AG08395 (cell line): ENCODE measurements at regions not wholly inside any gene's neighbourhood (a gene's known extent, or its start where the extent isn't known, plus 50 kb on each side); places are given as distances from the start of the nearest gene placed in this dataset.
"Not testable (repeated sequence)": the region's sequence is repeated elsewhere in the genome, so short reads cannot be mapped to it uniquely, and the experiment has no call there.

Experiments
- DNase-seq: peaks from one replicate; pipeline ENCODE4 v3.0.0; 2012; ENCODE audit warnings: mixed read lengths, low spot score

GRCh38 chr18:22701326-22701725 is 231.8 kb upstream of the RBBP8 start:
- DNase-seq = no peak

- no peak for DNase-seq
These were observed 231.3 kb upstream of the RBBP8 start for GRCh38 chr18:22701795-22702194.

- DNase-seq = no peak
These were observed 230.3 kb upstream of the RBBP8 start for GRCh38 chr18:22702806-22703205.

GRCh38 chr18:22703883-22704585 is 229.1 kb upstream of the RBBP8 start:
- DNase-seq = peak; percentile 65

GRCh38 chr18:22704586-22704918 is 228.6 kb upstream of the RBBP8 start:
- DNase-seq = no peak

DNA sequence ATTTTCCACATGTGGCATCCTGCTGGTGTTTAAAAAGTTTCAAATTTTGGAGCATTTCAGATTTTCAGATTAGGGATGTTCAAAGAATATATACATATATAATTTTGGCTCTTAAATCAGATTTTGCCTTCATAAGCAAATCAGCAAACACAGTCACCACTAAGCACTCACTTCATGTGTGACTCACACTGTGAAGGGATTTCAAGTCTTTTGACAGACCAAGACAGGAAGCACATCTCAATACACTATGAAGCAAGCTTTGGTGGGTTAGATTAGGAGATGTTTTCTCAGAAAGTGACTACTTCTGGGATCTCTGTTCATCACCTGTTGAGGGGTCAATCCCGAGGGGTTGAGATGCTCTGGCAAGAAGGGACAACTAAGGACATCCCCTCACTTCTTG is 227.8 kb upstream of the RBBP8 start:
- DNase-seq = peak; percentile 60

- DNase-seq = not testable (repeated sequence)
These were observed 227.1 kb upstream of the RBBP8 start for GRCh38 chr18:22706025-22706424.

DNA sequence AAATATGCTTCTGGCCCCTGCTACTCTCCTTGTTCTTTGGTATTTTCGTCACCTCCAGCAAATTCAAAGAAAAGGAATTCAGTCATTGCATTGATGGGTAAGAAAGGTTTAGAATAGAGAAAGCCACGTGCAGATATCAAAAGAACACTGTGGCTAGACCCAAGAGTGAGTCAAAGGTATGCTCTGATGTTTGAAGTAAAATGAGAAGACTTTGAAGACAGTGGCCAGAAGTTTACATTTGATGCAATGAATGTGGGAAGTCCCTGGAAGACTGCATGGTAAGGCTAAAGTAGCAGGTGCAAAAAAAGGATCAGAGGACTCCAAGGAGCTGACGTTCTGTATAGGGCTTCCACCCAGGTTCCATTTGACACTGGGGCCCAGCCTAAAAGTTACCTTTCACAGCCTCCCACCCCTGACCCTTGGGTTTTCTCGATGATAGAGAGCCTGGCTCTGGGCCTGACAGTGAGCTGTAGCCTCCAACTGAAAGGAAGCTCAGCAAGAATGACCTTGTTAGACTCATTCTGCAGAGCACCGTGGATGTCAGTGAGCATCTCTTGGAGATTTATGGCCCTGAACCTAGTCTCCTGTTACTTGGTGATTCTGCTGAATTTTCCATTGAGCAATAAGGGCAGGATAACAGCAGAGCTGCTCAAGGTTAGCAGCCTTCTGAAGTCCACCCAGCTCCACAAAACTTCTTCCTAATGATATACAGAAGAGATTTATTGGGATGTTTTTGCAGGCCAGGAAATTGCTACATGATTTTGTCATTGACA is 223.7 kb upstream of the RBBP8 start:
- no peak for DNase-seq

GRCh38 chr18:22710673-22711191 is 222.4 kb upstream of the RBBP8 start:
- DNase-seq = no peak

DNA sequence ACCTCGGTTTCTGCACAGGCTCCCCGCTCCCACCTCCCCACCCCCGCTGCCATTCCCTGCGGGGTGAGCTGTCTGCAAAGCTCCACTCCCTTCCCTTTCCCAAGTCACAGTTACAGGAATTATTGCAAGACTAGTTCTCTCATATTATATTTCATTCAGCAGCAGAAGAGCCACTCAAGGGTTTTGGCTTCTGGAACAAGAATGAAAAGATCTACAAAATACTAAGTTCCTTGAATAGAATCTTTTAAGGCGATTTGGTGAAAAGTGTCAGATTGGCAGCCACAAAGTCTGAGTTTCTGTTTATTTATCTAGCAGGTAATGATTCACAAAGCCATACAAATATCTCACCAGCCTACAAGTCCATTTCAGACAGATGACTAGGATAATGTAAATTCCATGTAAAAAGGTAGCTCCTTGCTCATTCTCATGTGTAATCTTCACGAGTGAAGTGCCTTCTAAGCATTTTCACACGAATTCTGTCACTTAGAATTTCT is 221.9 kb upstream of the RBBP8 start:
- DNase-seq = peak; percentile 13

DNA sequence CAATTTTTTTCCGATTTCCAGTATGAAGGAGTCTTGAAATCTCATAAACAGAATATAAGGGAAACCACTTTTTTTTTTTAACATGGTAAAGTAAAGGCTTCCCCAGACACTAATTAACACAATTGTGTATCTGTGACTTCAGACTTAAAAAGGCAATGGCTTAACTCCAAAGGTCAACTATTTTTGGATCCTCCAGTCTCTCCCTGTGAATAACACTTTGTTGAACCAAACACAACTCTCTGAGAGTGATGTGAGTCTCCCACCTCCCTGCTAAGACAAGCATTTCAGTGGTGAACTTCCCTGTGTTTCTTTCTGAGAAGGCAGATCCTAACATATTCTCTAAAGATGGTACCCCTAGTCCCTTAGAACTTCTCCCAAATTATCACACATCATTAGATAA is 219.6 kb upstream of the RBBP8 start:
- DNase-seq = no peak

GRCh38 chr18:22717536-22717935 is 215.6 kb upstream of the RBBP8 start:
- not testable (repeated sequence) for DNase-seq

- DNase-seq = no peak
These were observed 209.9 kb upstream of the RBBP8 start for GRCh38 chr18:22723221-22723620.

GRCh38 chr18:22723773-22724172 is 209.4 kb upstream of the RBBP8 start:
- no peak for DNase-seq

GRCh38 chr18:22726469-22726868 is 206.7 kb upstream of the RBBP8 start:
- DNase-seq = no peak

- no peak for DNase-seq
These were observed 205.1 kb upstream of the RBBP8 start for GRCh38 chr18:22728016-22728415.

GRCh38 chr18:22728481-22729105 is 204.5 kb upstream of the RBBP8 start:
- no peak for DNase-seq

DNA sequence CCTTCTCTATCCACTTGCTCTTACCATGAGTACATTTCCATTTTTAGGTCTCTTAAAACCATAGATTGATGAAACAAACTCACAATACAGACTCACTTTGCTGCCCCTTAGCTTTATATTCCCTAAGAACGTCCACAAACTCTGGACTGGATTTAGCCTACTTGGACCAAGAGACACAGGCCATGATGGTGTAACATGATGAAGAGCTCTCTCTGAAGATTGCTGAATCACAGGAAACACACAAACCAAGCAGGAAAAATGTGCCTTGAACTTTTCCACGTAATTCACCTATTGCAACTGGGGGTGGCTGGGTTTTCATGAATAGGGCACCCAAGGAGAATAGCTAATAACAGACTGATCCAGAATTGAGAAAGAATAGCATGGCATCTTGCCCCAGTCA is 201.7 kb upstream of the RBBP8 start:
- no peak for DNase-seq

GRCh38 chr18:22734105-22734661 is 198.9 kb upstream of the RBBP8 start:
- DNase-seq = no peak

DNA sequence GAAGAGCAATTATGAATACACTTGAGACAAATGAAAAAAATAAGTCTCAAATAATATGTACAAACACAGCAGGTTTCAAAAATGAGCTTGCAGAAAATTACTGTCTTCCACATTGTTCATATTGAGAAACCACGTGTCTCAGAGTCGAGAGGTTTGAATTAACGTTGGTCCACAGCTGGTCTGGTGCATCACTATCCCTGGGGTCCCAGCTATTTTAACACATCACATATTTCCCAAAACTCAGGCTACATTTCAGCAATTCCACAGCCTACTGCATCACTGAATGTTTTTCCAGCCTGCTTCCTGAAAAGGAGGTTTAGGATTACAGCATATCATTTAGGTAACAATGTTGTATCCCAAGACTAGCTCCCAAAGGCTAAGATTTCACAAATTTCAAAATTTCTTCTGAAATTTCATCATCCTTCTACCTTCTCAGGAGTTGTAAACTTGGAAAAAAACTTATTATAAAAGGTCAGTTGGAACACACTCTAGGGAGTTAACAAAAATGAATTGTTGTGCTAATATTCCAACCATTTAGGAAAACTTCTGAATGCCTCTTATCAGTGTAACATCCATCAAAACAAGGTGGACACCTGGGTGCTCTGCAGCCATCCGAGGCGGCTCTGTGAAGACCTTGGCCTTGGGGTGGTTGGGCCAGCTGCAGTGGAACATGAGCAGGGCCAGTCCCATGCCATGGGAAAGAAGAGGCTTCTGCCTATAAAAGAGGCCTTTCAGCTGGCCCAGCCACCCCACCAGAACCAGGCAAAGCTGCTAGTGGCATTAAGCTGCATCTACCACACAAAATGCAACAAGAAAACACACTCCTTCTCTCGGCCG is 198.1 kb upstream of the RBBP8 start:
- no peak for DNase-seq

DNA sequence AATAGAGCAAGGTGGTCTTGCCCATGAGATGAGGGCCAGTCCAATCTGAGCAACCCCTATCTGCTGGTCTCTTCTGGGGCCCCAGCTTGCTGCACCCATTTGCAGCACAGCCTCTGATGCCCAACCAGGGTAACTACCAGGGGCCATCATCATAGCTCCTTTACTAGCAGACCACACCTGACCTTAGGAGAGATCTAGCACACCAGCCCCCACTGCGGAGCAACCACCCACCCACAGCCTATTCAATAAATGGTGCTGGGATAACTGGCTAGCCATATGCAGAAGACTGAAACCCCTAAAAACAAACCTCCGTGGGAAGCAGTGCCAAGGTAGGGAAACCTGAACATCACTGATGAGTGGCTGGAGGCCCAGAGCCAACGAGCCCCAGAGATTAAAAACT is 196.1 kb upstream of the RBBP8 start:
- no peak for DNase-seq
